AG04449 (cell line): ENCODE measurements at regions not wholly inside any gene's neighbourhood (a gene's known extent, or its start where the extent isn't known, plus 50 kb on each side); places are given as distances from the start of the nearest gene placed in this dataset.

ENCODE experiments used
- CTCF ChIA-PET: fragments of 350-600 bp; formaldehyde crosslinking; extraction: SDS; loops from one replicate; lab custom pipeline; 2021; ENCODE audit warnings: antibody characterized with exemption; lab: Yijun Ruan, JAX
- POLR2A ChIA-PET: fragments of 400-600, 350-600 bp; formaldehyde crosslinking; extraction: SDS; loops from one replicate; lab custom pipeline; 2020; ENCODE audit warnings: antibody characterized with exemption, inconsistent platforms; lab: Yijun Ruan, JAX
- DNase-seq: peaks from one replicate; pipeline ENCODE4 v3.0.0-alpha.2; 2010; ENCODE audit warnings: low read depth, low spot score
- H3K4me3 ChIP-seq: 2 replicates; pipeline ENCODE4 v1.5.1; 2011; ENCODE audit warnings: low read depth, mild to moderate bottlenecking, control low read depth, low read length
- TF ChIP-seq, protein P1 (sequence below): IDR thresholded peaks from one replicate; pipeline ENCODE4 v1.5.1; 2011; ENCODE audit warnings: mild to moderate bottlenecking, moderate library complexity, low read length, control low read depth, inconsistent platforms; ENCODE audit not compliant: insufficient read depth; ENCODE audit errors: missing control alignments

DNA sequence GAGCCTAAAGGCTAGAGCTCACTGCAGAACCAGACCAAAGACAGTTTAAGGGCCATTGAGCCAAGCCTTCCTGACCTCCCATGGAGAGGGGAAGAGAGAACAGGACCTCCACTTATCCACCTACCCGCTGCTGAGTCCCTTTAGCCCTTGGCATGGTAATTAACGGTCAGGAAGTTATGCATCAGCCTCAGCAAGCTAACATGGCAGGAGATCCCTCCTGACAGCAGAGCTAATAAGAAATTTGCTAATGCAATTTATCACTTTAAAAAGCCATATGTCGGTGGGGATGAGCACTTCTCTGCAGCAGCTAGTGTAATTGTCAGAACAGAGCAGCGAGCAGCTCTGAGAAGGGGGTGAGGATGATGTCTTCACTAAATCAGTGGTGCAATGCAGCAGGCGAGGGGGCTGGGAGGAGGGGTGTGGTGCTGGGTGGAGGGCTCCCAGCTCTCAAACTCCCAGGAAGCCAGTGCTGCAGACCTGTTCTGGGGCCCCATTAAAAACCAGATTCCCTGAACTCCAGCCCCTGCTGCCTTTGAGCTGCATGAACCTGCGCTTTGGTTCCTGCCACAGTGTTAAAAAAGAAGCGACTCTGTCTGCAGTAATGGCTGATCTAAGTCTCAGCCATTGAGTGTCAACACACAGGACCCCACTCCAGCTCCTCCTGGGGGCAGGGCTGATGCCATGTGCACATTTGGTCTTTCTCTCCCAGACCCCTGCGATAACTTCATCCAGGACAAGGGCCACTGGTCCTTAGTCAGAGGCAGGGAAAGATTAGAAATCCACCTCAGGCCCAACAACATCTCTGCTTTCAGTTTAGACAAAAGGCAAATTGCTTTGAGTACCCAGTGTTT is 63.0 kb upstream of the CALM2 start:
- DNase-seq = no peak
- H3K4me3 ChIP-seq = no peak overlapping the region
- POLR2A ChIA-PET = interaction anchor here (0.7 to 1.3 kb wide), 2 partner anchors 10 to 40 kb away, joined by 3 to 6 read pairs; no protein-coding TSS in a partner anchor
- TF ChIP-seq, protein P1, sequence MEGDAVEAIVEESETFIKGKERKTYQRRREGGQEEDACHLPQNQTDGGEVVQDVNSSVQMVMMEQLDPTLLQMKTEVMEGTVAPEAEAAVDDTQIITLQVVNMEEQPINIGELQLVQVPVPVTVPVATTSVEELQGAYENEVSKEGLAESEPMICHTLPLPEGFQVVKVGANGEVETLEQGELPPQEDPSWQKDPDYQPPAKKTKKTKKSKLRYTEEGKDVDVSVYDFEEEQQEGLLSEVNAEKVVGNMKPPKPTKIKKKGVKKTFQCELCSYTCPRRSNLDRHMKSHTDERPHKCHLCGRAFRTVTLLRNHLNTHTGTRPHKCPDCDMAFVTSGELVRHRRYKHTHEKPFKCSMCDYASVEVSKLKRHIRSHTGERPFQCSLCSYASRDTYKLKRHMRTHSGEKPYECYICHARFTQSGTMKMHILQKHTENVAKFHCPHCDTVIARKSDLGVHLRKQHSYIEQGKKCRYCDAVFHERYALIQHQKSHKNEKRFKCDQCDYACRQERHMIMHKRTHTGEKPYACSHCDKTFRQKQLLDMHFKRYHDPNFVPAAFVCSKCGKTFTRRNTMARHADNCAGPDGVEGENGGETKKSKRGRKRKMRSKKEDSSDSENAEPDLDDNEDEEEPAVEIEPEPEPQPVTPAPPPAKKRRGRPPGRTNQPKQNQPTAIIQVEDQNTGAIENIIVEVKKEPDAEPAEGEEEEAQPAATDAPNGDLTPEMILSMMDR = no peak
- CTCF ChIA-PET = interaction anchor here (1.3 to 2.1 kb wide), 5 partner anchors 9 to 34 kb away, joined by 3 to 8 read pairs (median 3); no protein-coding TSS in a partner anchor

DNA sequence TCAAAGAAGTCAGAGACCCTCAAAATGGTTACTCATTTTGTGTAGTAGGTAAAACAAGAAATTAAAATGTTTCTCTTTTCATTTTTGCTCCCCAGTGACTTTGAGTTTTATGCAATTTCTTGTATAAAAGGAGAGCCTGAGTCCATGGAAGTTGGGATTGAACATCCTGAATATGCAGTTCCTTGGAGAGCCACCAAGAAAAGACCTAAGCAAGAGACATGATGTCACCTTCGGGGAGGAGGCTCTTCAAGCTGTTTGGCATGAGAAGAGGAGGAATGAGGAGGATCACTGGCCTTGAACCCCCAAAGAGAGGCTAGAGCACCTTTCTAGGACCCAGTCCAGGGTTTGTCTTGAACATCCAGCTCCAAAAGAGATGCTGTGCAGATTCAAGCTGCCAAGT is 62.3 kb upstream of the CALM2 start:
- TF ChIP-seq, protein P1 = no peak
- CTCF ChIA-PET = interaction anchor here (1.3 to 2.1 kb wide), 5 partner anchors 8 to 35 kb away, joined by 3 to 8 read pairs (median 3); no protein-coding TSS in a partner anchor
- no peak overlapping the region for H3K4me3 ChIP-seq
- POLR2A ChIA-PET = interaction anchor here (1.3 kb wide), 1 partner anchor 40 kb away, joined by 6 read pairs; no protein-coding TSS in a partner anchor
- DNase-seq = no peak

DNA sequence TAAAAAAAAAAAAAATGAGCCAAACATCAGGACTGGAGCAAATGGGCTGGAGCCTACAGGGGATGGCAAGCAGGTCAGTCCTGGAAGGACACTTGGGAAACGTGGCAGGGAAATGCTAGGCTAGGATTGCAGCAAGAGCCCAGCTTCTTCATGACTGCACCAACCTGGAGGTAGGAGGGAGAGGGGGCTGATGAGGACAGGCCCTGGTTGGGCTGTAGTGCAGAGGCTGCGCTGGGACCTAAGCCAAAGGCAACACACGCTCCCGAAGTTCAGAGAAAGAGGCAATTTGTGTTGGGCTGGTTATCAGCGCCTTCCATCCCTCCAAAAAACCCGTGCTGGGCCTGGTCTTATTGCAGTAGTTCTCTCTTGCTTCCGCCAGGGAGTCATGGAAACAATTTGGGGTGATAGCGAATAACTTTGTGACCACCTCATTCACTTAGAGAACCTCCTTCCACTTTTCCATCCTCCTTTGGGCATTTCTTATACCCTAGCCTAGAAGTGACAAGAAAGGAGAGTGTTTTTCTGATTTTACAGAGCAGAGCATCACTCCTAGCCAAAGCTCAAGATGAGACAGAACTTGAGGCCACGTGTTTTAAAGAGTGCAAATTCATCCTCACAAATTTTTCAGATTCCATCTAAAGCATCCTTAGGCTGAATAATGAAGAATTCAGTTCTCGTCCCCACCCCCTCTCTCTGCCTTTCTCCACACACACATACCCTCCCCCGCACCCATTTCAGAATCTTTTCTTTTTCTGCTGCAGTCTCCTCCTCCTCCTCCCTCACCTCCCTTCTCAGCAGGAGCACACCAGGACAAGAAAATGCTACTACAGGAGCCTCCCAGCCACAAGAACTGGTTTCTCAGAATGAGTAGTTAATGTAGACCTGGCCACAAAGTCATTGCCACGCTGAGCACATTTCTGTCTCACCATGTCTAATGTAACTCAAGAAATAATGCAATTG is 61.3 kb upstream of the CALM2 start:
- CTCF ChIA-PET = interaction anchor here (0.8 to 2.1 kb wide), 5 partner anchors 17 to 44 kb away, joined by 3 to 8 read pairs (median 3); no protein-coding TSS in a partner anchor
- DNase-seq = no peak
- TF ChIP-seq, protein P1 = no peak
- H3K4me3 ChIP-seq = no peak overlapping the region
- POLR2A ChIA-PET = interaction anchor here (0.6 kb wide), 1 partner anchor 12 kb away, joined by 3 read pairs; no protein-coding TSS in a partner anchor

DNA sequence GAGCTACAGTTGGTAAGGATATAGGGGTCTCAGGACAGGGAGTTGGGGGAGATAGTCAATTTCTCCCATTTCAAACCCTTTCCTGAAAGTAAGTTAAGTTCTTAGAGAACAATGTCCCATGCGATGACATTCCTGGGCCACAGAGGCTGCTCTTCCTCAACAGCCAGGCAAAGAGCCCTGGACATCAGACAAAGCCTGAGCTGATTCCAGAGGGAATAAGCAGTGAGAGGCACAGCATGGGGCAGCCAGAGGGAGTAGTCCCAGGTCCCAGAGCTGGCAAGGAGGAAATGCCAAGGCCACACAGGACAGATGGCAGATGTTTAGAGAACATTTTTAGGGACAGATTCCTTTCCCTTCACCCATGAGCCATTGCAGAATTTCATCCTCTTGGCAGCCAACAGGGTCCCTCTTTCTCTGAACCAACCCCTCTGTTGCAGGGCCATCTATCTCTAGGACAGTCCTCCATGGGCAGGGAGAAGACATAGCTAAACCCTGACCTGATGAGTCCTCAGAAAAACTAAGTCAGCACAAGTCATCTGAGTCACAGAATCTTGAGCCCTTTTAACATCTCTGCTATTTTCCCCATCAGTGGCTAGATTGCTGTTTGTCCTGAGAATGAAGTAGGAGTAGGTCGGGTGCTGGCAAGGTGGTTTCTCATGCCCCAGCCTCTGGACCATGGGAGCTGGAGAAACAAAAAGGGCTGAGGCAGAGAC is 60.3 kb upstream of the CALM2 start:
- ChIA-PET POLR2A (no interaction called here), CTCF (interaction anchor here (0.8 to 1.8 kb wide), 3 partner anchors 13 to 43 kb away, joined by 3 to 5 read pairs (median 4); no protein-coding TSS in a partner anchor)
- no peak for DNase-seq
- no peak overlapping the region for H3K4me3 ChIP-seq
- TF ChIP-seq, protein P1 = no peak

DNA sequence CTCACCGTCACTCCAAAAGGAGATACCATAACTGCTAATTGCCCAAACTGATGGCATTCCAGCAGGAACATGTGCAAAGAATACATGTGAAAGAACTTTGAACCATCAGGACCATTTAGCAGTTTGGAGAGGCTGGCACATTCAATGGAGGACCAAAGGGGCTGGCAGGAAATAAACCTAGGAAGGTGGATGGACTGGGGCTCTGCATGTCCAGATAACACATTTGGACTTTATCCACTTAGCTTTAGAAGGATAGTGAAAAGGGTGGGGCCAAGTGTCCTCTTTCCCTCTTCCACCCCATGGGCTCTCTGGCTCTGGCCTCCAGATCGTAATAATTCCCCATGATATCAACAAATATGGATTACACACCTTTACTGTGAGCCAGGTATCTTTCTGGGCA is 58.8 kb upstream of the CALM2 start:
- ChIA-PET POLR2A (interaction anchor here (0.7 kb wide), 1 partner anchor 19 kb away, joined by 3 read pairs; no protein-coding TSS in a partner anchor), CTCF (no interaction called here)
- H3K4me3 ChIP-seq = no peak overlapping the region
- TF ChIP-seq, protein P1 = no peak
- DNase-seq = no peak
